SU-DHL-6 (cell line): ENCODE measurements at regions not wholly inside any gene's neighbourhood (a gene's known extent, or its start where the extent isn't known, plus 50 kb on each side); places are given as distances from the start of the nearest gene placed in this dataset.

Source experiments
- EZH2phosphoT487 ChIP-seq: fragments of 200-600 bp; sonication (generic), shearing (Covaris generic); conservative IDR thresholded peaks from 2 replicates; pipeline ENCODE4 v1.6.1; 2018; ENCODE audit warnings: mild to moderate bottlenecking, antibody characterized with exemption, low read length, moderate library complexity, mixed read lengths
- TF ChIP-seq, protein P1 (sequence below): fragments of 200-600 bp; sonication (generic); IDR thresholded peaks from one replicate; pipeline ENCODE4 v1.5.1; 2017; ENCODE audit warnings: antibody characterized with exemption, mild to moderate bottlenecking, low read length, moderate library complexity; ENCODE audit not compliant: insufficient read depth, poor library complexity, severe bottlenecking

DNA sequence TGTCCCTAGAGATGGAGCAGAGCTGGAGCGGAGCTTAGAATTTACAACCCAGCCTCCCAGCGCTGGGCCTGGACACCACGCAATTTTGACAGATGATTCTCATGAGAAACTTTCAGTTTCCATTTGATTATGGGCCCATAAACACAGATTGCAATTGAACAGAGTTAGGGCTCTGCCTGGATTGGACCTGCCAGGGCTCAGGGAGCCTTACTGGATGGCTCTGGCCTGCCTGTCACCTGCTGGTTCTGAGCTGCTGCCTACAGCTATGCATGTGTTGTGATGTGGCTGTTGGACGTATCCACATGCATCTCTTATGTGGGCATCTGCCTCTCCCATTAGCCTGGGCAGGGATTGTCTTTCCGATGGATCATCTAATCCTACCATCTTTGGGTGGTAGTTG is 73.4 kb upstream of the SDK2 start:
- TF ChIP-seq, protein P1, sequence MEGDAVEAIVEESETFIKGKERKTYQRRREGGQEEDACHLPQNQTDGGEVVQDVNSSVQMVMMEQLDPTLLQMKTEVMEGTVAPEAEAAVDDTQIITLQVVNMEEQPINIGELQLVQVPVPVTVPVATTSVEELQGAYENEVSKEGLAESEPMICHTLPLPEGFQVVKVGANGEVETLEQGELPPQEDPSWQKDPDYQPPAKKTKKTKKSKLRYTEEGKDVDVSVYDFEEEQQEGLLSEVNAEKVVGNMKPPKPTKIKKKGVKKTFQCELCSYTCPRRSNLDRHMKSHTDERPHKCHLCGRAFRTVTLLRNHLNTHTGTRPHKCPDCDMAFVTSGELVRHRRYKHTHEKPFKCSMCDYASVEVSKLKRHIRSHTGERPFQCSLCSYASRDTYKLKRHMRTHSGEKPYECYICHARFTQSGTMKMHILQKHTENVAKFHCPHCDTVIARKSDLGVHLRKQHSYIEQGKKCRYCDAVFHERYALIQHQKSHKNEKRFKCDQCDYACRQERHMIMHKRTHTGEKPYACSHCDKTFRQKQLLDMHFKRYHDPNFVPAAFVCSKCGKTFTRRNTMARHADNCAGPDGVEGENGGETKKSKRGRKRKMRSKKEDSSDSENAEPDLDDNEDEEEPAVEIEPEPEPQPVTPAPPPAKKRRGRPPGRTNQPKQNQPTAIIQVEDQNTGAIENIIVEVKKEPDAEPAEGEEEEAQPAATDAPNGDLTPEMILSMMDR, result no peak
- TF ChIP-seq EZH2phosphoT487, result no peak
